K562 (cell line): ENCODE measurements at regions not wholly inside any gene's neighbourhood (a gene's known extent, or its start where the extent isn't known, plus 50 kb on each side); places are given as distances from the start of the nearest gene placed in this dataset.

Experiments used
- BHLHE40 ChIP-seq: IDR thresholded peaks from 2 replicates; pipeline ENCODE4 v1.6.1; 2011; ENCODE audit warnings: low read length, improper control_type of control experiment
- CTCF ChIP-seq, 3 experiments: IDR thresholded peaks in 2 of 3; conservative IDR thresholded peaks in 1 of 3; 2 replicates each; pipeline ENCODE4 v1.5.1; 2011 to 2012; ENCODE audit warnings: low read length in 3 of 3, mild to moderate bottlenecking in 3 of 3, control low read depth in 2 of 3, improper control_type of control experiment in 1 of 3, inconsistent platforms in 1 of 3, low read depth in 1 of 3, mixed read lengths in 1 of 3, moderate library complexity in 1 of 3; ENCODE audit not compliant: insufficient read depth in 2 of 3
- ELK1 ChIP-seq: sonication (generic); formaldehyde crosslinking; IDR thresholded peaks from 2 replicates; pipeline ENCODE4 v1.8.1; 2022; ENCODE audit warnings: missing genetic modification reagents
- HBP1 ChIP-seq: fragments of 450-650 bp; formaldehyde crosslinking; IDR thresholded peaks from 2 replicates; pipeline ENCODE4 v1.4.0; 2022; ENCODE audit warnings: missing genetic modification characterization
- HMGXB4 ChIP-seq: sonication (generic); formaldehyde crosslinking; IDR thresholded peaks from 2 replicates; pipeline ENCODE4 v1.8.1; 2023; ENCODE audit warnings: mild to moderate bottlenecking, missing genetic modification reagents
- IRF1 ChIP-seq: sonication (generic); formaldehyde crosslinking; IDR thresholded peaks from 2 replicates; pipeline ENCODE4 v1.8.0; 2022; ENCODE audit warnings: missing genetic modification reagents, mild to moderate bottlenecking, borderline replicate concordance
- RBM15 ChIP-seq: fragments of 200-400 bp; formaldehyde crosslinking; IDR thresholded peaks from 2 replicates; pipeline ENCODE4 v1.6.1; 2018; ENCODE audit warnings: mild to moderate bottlenecking, low read length, moderate library complexity; ENCODE audit not compliant: insufficient read depth
- SMARCC2 ChIP-seq: fragments of 450-650 bp; IDR thresholded peaks from 2 replicates; pipeline ENCODE4 v1.6.1; 2017; ENCODE audit warnings: antibody characterized with exemption, moderate library complexity, mild to moderate bottlenecking, low read depth
- SRF ChIP-seq, 2 experiments: fragments of 250-450, 450-650 bp in 1 of 2; sonication (Bioruptor Pico) in 1 of 2; sonication (generic) in 1 of 2; formaldehyde crosslinking; IDR thresholded peaks; 2 replicates each; pipeline versions ENCODE4 v1.5.0 to v1.5.1; 2020 to 2022; ENCODE audit warnings: mild to moderate bottlenecking in 1 of 2, missing genetic modification reagents in 1 of 2

GRCh38 chr10:111208951-111209350 is 132.1 kb downstream of the ADRA2A start:
- no peak for TF ChIP-seq CTCF (IDR thresholded peaks at IDR 0.05 in 2 of 3, conservative IDR thresholded peaks at IDR 0.05 in 1 of 3; ENCODE audit: insufficient read depth in 2 of 3, low read depth in 1 of 3, low read length in 3 of 3)
- no peak for TF ChIP-seq BHLHE40
- TF ChIP-seq SMARCC2 = no peak
- TF ChIP-seq HBP1 (CRISPR knock-in tag) = no peak
- TF ChIP-seq SRF (CRISPR knock-in tag; IDR thresholded peaks at IDR 0.05) = no peak
- TF ChIP-seq RBM15 = no peak
- no peak for TF ChIP-seq ELK1
- no peak for TF ChIP-seq IRF1
- no peak for TF ChIP-seq HMGXB4
